GM12892 (cell line): ENCODE measurements at regions not wholly inside any gene's neighbourhood (a gene's known extent, or its start where the extent isn't known, plus 50 kb on each side); places are given as distances from the start of the nearest gene placed in this dataset.

Source experiments
- DNase-seq: peaks from one replicate; pipeline ENCODE4 v3.0.0; 2011; ENCODE audit not compliant: insufficient read length
- FAIRE-seq: peaks from 2 replicates; lab custom pipeline; 2011; peaks lifted over from hg19 to GRCh38; lab: Jason Lieb, UNC
- POLR2A ChIP-seq: IDR thresholded peaks from 2 replicates; pipeline ENCODE4 v1.6.1; 2011; ENCODE audit warnings: low read depth, low read length, control low read depth
- POLR2AphosphoS5 ChIP-seq: IDR thresholded peaks from 2 replicates; pipeline ENCODE4 v1.6.1; 2011; ENCODE audit warnings: low read depth, low read length, control low read depth
- TAF1 ChIP-seq: IDR thresholded peaks from 2 replicates; pipeline ENCODE4 v1.6.1; 2011; ENCODE audit warnings: low read depth, mild to moderate bottlenecking, control low read depth, low read length, borderline replicate concordance

DNA sequence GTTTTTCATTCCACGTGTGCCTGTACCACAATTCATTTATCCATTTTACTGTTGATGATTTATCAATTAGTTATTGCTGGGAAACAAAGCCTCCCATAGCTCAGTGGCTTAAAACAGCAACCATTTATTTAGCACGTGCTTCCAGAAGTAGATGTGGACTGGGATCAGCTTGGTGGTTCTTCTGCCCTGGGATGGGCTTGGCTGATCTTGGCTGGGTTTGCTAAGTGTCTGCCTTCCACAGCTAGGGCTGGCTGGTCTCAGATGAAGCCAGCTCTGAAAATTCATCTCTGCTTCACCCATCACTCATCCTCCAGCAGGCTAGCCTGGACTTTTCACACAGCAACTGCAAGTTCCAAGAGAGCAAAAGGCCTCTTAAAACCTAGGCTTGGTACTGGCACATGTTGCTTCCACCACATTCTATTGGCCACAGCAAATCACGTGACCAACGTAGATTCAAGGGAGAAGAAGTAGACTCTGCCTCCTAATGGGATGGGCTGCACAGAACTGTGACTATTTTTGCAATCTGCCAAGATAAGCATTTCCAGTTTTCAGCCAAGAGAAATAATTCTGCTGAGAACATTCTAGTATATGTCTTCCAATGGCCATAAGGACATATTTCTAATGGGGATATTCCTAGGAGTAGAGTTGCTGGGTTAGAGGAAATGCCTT is 124.9 kb downstream of the MN1 start:
- FAIRE-seq = no peak
- no peak for TF ChIP-seq POLR2AphosphoS5
- TF ChIP-seq TAF1 = no peak
- TF ChIP-seq POLR2A = no peak
- no peak for DNase-seq

DNA sequence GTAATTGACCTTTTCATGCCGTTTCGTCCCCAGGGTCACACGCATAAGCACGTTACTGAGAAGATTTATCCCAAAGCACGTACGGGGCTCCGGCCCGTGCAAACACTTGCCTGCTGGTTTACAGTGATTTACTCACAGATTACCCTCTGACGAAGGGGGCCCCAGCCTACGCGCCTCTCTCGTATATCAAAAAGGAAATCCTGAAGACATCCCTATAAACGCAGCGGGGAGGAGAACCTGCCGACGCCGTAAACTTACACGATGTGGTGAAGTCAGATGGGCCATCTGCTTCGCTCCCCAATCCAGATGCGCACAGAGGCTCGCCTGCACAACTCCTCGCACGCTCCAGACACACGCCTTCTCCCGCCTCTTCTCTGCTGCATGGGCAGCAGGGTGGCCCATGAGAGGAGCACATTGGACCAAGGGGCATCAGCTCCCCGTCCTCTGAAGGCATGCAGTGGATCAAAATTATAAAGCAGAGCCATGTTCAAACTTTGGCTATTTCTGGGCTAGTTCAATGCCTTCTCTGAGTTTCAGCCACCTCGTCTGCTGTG is 123.6 kb downstream of the MN1 start:
- no peak for TF ChIP-seq POLR2A
- no peak for DNase-seq
- FAIRE-seq = no peak

DNA sequence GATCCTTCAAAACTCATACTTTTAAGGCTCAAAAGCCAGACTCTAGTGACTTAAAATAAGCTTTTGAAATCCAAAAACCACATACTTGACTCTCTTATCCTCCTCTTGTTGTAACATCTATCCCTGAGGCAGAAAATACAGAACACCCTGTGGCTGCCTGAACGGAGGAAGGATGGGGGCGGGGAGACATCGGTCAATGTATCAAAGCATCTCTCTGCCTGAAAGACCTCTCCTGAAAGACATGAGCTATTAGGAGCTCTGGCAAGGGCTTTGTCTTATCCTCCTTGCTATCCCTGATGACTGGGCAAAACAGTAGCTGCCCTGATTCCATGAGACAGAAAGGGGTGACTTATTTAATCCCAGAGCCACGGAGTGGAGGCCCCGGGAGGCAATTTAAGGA is 122.4 kb downstream of the MN1 start:
- TF ChIP-seq POLR2AphosphoS5 = no peak
- no peak for TF ChIP-seq TAF1
- no peak for TF ChIP-seq POLR2A
- FAIRE-seq (no peak), DNase-seq (no peak)

DNA sequence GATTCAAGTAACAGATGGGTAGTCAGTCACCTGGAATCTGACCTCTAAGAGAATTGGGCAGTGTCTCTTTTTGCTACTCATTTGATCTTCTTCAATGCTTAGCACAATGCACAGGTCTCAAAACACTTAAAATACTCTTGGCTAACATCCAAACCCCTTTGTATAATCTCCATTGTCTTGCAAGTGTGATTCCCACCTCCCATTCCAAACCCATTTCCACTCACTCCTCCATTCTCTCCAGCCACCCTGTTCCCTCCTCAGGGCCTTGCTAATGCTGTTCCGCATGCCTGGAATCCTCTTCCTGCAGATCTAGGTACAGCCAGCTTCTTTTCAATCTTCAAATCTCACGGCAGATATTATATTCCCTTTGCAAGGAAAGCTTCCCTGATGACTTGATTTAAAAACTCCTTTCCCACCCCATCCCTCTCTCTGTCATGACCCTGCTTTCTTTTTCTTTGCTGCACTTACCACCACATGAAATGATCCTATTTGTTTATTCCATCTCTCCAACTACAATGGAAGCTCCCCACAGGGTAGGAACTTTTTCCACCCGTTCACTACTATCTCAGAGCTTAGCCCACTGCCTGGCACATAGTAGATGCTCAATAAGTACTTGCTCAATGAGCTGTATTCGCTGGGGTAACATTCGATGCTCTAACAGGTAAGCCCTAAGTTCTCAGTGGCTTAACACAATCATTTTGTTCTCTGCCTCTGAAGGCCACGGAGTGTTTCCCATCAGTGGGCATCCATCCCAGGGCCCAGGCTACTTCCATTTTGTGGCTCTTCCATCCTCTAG is 121.7 kb downstream of the MN1 start:
- DNase-seq (no peak), FAIRE-seq (no peak)
- no peak for TF ChIP-seq TAF1
- no peak for TF ChIP-seq POLR2AphosphoS5
- TF ChIP-seq POLR2A = no peak

DNA sequence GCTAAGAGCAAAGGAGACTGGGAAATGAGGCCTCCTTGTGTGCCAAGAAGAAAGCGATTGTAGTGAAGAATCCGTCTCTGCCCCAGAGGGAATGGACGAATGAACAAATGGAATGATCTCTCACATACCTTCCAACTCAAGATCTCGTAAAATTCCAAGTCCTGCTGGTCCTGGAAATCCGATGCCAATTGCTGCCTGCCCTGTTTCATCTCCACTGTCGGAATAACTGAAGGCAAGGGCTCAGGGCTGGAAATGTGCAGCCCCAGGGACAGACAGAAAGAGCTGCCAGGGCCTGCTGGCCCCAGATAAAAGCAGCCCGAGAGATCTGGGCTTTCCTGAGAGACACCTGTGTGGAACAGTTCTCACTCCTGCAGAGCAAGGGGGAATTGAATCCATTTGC is 120.9 kb downstream of the MN1 start:
- TF ChIP-seq TAF1 (no peak), POLR2AphosphoS5 (no peak), POLR2A (no peak)
- no peak for DNase-seq

DNA sequence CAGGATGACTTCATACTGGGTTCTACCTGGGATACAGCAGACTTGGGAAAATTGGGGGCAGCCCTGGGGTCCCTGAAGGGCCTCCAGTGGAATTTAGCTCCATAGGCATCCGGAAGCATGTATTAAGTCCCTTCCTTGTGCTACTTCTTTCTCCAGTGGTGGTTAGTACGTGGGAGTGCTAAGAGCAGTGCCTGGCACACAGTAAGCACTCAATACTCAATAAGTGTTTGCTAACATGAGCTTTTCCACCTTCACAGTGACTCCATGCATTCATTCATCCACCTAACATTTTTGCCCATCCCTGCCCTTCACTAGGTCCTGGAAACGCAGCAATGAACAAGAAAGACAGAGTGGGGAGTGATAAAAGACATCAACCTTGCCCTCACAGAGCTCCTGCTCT is 120.5 kb downstream of the MN1 start:
- no peak for DNase-seq
- FAIRE-seq = no peak
- TF ChIP-seq POLR2AphosphoS5 (no peak), POLR2A (no peak), TAF1 (no peak)

More for the DNA sequence above, 120.9 kb downstream of the MN1 start:
- FAIRE-seq = no peak

DNA sequence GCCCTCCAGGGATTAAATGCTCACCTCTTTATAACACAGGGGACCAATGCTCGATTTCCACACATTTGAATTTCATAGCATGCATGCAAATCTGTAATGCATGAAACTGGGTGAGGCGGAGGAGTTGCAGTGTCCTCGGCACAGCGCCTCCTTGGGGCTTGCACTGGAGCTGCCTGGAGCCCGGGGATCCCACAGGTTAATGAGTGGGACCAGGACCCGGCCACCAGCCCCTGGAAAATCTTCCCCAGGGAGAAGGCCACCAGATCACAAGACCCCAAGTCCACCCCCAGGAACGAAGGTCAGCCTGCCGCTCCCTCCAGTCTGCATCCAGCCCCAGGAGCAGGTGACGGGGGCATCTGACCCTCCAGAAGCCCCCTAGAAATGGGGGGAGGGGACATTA is 119.1 kb downstream of the MN1 start:
- no peak for TF ChIP-seq POLR2A
- no peak for TF ChIP-seq POLR2AphosphoS5
- TF ChIP-seq TAF1 = no peak
- no peak for FAIRE-seq
- no peak for DNase-seq

DNA sequence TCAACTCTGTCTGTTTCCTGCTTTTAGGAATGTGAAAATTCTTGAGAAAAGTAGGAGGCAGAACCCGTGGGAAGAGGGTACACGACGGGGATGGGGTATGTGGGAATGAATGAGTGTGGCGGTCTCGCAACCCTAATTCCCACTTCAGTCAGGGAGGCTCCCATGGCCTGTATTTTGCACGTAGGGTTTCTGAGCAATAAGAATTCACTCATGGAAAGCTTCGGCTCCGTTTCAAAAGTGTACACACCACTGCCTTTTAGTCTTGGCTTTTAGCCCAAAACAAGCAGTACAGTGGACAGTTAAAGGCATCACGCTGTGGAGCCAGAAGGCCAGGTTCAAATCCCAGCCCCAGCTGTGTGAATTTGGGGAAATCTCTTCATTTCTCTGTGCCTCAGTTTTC is 116.7 kb downstream of the MN1 start:
- FAIRE-seq = no peak
- no peak for DNase-seq
- TF ChIP-seq POLR2AphosphoS5 (no peak), POLR2A (no peak), TAF1 (no peak)

DNA sequence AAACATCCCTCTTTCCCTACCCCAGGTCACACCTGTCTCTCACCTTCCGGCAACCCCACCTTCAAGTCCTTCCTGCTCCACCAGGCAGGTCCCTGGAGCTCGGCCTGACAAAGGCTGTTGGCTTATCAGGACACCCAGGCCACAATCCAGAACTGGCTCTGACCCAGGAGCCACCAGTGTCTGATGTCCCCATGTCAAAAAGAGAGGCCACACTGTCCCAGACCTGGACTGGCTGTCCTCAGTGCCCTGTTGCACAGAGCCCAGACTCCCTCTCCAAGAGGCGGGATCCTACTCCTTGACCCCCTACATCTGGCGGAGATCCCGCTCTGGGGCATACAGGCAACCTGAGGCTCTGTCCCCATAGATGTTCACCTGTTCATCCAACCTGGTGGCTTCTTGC is 116.0 kb downstream of the MN1 start:
- no peak for DNase-seq
- TF ChIP-seq TAF1 = no peak
- TF ChIP-seq POLR2A = no peak
- no peak for TF ChIP-seq POLR2AphosphoS5
- no peak for FAIRE-seq

DNA sequence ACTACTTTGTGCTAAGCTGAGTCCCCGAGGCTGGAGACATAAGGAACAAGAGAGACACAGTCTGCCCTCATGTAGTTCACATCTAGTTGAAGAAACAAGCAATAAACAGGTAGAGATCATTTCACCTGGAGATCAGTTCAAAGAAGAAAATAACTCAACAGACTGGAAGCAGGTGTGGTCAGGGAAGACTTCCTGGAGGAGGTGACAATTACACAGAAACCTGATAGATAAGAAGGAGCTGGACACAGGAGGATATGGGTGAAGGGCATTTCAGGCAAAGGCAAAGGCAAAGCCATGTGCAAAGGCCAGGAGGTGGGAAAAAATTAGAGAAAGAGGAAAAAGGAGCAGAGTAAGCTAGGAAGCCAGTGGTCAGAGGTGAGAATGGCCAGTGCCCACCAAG is 115.6 kb downstream of the MN1 start:
- TF ChIP-seq POLR2AphosphoS5 (no peak), TAF1 (no peak), POLR2A (no peak)
- no peak for DNase-seq
- no peak for FAIRE-seq

DNA sequence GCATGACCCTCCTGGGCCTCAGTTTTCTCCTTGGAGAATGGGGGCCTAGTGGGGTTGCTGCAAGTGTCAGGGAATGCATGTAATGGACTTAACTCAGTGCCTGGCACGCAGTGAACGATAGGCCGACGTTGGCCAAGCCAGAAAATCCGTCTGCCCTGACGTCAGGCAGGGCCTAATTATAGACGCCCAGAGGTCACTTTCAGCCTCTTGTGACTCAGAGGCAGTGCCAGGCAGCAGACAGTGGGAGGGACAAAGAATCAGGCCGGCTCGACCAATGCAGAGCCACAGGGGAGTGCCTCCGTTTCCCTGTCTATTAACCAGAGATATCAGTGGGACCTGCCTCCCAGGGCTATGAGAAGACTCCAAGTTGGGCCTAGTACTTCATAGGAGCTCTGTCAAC is 115.0 kb downstream of the MN1 start:
- DNase-seq (no peak), FAIRE-seq (no peak)
- TF ChIP-seq POLR2A (no peak), TAF1 (no peak), POLR2AphosphoS5 (no peak)

DNA sequence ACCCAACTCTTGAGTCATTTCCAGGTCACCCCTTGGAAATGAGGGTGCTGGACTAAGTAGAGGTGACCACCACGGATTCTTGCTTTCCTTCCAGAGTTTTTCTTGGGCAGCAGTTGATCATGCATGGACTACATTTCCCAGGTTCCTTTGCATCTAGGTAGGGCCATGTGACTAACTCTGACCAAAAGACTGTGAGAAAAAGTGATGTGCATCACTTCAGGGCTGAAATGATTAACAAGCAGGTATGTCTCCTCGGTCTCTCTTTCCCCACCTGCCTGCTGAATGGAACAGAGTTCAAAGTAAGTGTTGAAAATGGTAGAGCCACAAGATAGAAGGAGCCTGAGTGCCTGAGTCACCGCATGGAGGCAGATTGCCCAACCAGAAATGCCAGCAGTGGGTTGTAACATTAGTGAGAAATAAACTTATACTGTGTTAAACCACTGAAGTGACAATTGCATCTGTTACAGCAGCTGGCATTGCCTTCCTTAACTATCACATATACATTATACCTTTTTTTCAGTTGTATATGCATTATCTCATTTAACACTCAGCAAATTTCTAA is 113.5 kb downstream of the MN1 start:
- TF ChIP-seq TAF1 (no peak), POLR2AphosphoS5 (no peak), POLR2A (no peak)
- no peak for FAIRE-seq
- DNase-seq = no peak

DNA sequence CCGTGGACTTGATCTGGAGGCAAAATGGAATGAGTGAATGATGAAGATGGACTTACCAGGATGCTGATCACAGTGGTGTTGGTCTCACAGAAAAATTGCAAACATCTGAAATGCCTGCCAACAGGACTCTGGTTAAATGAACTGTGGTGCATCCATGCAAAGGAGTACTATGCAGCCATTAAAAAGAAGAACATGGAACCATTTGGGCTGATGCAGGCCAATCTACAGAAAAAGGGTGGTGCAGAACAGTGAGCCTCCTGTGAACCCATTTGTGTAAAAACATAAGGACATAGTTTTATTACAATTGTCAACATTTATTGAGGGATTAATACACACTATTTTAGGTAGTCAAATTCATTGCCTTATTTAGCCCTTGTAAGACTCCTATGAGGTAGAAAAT is 111.9 kb downstream of the MN1 start:
- DNase-seq (no peak), FAIRE-seq (no peak)
- TF ChIP-seq POLR2A = no peak
- no peak for TF ChIP-seq POLR2AphosphoS5
- TF ChIP-seq TAF1 = no peak
